SU-DHL-6 (cell line): ENCODE measurements at regions not wholly inside any gene's neighbourhood (a gene's known extent, or its start where the extent isn't known, plus 50 kb on each side); places are given as distances from the start of the nearest gene placed in this dataset.

Source experiments
- CTCF ChIP-seq: fragments of 200-600 bp; sonication (generic); IDR thresholded peaks from one replicate; pipeline ENCODE4 v1.5.1; 2017; ENCODE audit warnings: antibody characterized with exemption, mild to moderate bottlenecking, low read length, moderate library complexity; ENCODE audit not compliant: insufficient read depth, poor library complexity, severe bottlenecking
- EZH2phosphoT487 ChIP-seq: fragments of 200-600 bp; sonication (generic), shearing (Covaris generic); conservative IDR thresholded peaks from 2 replicates; pipeline ENCODE4 v1.6.1; 2018; ENCODE audit warnings: mild to moderate bottlenecking, antibody characterized with exemption, low read length, moderate library complexity, mixed read lengths

- no peak for TF ChIP-seq CTCF
- TF ChIP-seq EZH2phosphoT487 = no peak
Observed at GRCh38 chr11:26025676-26026075, 306.3 kb upstream of the ANO3 start.
